ENCODE measurements at regions not wholly inside any gene's neighbourhood (a gene's known extent, or its start where the extent isn't known, plus 50 kb on each side); places are given as distances from the start of the nearest gene placed in this dataset.

DNA sequence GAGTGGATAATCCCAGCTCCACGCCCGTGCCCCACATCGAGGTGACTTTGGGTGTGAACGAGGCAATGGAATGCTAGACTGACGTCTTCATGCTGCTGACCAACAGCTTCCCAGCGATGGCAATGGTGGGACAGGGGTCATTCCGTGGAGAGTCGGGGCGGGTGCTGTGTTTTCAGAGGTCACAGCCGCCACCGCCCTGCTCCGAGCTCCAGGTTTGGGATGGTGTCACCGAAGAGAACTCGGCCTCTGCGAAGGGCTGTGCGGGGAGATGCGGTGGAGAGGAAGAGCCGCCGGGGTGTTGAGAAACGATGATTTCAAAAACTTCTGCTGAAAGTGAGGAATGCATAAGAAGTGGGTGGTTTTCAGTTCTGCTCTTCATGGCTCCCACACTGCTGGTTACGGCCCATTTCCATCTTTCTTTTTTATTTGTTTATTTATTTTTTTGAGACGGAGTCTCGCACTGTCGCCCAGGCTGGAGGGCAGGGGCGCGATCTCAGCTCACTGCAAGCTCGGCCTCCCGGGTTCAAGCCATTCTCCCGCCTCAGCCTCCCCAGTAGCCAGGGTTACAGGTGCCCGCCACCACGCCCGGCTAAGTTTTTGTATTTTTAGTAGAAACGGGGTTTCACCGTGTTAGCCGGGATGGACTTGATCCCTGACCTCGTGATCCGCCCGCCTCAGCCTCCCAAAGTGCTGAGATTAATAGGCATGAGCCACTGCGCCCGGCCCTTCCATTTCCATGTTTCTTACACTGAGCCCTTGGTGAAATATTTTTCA lies 142.6 kb downstream of the RTP5 start (continued):
- TF ChIP-seq, protein P1, sequence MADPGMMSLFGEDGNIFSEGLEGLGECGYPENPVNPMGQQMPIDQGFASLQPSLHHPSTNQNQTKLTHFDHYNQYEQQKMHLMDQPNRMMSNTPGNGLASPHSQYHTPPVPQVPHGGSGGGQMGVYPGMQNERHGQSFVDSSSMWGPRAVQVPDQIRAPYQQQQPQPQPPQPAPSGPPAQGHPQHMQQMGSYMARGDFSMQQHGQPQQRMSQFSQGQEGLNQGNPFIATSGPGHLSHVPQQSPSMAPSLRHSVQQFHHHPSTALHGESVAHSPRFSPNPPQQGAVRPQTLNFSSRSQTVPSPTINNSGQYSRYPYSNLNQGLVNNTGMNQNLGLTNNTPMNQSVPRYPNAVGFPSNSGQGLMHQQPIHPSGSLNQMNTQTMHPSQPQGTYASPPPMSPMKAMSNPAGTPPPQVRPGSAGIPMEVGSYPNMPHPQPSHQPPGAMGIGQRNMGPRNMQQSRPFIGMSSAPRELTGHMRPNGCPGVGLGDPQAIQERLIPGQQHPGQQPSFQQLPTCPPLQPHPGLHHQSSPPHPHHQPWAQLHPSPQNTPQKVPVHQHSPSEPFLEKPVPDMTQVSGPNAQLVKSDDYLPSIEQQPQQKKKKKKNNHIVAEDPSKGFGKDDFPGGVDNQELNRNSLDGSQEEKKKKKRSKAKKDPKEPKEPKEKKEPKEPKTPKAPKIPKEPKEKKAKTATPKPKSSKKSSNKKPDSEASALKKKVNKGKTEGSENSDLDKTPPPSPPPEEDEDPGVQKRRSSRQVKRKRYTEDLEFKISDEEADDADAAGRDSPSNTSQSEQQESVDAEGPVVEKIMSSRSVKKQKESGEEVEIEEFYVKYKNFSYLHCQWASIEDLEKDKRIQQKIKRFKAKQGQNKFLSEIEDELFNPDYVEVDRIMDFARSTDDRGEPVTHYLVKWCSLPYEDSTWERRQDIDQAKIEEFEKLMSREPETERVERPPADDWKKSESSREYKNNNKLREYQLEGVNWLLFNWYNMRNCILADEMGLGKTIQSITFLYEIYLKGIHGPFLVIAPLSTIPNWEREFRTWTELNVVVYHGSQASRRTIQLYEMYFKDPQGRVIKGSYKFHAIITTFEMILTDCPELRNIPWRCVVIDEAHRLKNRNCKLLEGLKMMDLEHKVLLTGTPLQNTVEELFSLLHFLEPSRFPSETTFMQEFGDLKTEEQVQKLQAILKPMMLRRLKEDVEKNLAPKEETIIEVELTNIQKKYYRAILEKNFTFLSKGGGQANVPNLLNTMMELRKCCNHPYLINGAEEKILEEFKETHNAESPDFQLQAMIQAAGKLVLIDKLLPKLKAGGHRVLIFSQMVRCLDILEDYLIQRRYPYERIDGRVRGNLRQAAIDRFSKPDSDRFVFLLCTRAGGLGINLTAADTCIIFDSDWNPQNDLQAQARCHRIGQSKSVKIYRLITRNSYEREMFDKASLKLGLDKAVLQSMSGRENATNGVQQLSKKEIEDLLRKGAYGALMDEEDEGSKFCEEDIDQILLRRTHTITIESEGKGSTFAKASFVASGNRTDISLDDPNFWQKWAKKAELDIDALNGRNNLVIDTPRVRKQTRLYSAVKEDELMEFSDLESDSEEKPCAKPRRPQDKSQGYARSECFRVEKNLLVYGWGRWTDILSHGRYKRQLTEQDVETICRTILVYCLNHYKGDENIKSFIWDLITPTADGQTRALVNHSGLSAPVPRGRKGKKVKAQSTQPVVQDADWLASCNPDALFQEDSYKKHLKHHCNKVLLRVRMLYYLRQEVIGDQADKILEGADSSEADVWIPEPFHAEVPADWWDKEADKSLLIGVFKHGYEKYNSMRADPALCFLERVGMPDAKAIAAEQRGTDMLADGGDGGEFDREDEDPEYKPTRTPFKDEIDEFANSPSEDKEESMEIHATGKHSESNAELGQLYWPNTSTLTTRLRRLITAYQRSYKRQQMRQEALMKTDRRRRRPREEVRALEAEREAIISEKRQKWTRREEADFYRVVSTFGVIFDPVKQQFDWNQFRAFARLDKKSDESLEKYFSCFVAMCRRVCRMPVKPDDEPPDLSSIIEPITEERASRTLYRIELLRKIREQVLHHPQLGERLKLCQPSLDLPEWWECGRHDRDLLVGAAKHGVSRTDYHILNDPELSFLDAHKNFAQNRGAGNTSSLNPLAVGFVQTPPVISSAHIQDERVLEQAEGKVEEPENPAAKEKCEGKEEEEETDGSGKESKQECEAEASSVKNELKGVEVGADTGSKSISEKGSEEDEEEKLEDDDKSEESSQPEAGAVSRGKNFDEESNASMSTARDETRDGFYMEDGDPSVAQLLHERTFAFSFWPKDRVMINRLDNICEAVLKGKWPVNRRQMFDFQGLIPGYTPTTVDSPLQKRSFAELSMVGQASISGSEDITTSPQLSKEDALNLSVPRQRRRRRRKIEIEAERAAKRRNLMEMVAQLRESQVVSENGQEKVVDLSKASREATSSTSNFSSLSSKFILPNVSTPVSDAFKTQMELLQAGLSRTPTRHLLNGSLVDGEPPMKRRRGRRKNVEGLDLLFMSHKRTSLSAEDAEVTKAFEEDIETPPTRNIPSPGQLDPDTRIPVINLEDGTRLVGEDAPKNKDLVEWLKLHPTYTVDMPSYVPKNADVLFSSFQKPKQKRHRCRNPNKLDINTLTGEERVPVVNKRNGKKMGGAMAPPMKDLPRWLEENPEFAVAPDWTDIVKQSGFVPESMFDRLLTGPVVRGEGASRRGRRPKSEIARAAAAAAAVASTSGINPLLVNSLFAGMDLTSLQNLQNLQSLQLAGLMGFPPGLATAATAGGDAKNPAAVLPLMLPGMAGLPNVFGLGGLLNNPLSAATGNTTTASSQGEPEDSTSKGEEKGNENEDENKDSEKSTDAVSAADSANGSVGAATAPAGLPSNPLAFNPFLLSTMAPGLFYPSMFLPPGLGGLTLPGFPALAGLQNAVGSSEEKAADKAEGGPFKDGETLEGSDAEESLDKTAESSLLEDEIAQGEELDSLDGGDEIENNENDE (IDR thresholded peaks at IDR 0.05; ENCODE audit: insufficient replicate concordance, low read length) = no peak
- TF ChIP-seq MAFK (IDR thresholded peaks at IDR 0.05; ENCODE audit: low read depth, low read length) (no peak), SIN3A (conservative IDR thresholded peaks at IDR 0.05 in 1 of 2, IDR thresholded peaks at IDR 0.05 in 1 of 2; ENCODE audit: low read depth in 1 of 2, low read length in 2 of 2) (no peak), PHF8 (conservative IDR thresholded peaks at IDR 0.05; ENCODE audit: low read depth, low read length) (no peak), CREB1 (IDR thresholded peaks at IDR 0.05) (no peak)

Measured in H1 (cell line).